ENCODE measurements at regions not wholly inside any gene's neighbourhood (a gene's known extent, or its start where the extent isn't known, plus 50 kb on each side); places are given as distances from the start of the nearest gene placed in this dataset.

- no peak overlapping the region for H3K27ac ChIP-seq (ENCODE audit: extremely low read depth, low read depth, low read length)
- H3K9me3 ChIP-seq (replicated peaks; ENCODE audit: control insufficient read depth, insufficient read depth, low read depth, low read length), result no peaks in the 10 kb centered on the region
- in situ Hi-C loops (cut with MboI), result no loop called here
- H3K9ac ChIP-seq (ENCODE audit: insufficient read depth in 1 of 2, low read depth in 2 of 2, low read length in 2 of 2), result no peak overlapping the region
- H3K27me3 ChIP-seq (ENCODE audit: control insufficient read depth in 2 of 2, insufficient read depth in 2 of 2, low read length in 2 of 2), result peaks cover 3 to 4% of the 10 kb centered on the region in 2 experiments; a peak in 4 of 5 replicates
- WGBS (ENCODE audit: insufficient coverage, low coverage, missing lambda C conversion rate), result 0% methylated on average over 3 of the region's 3 CpGs
- intact Hi-C loops (cut with micrococcal nuclease), result loop anchor here (5.0 kb wide), 2 partner anchors 685 to 795 kb away; no protein-coding TSS in a partner anchor
- peak; percentile 93 for FAIRE-seq
- no peaks in the 10 kb centered on the region for H3K79me2 ChIP-seq (ENCODE audit: control insufficient read depth, insufficient read depth, low read length)
- H2AFZ ChIP-seq (ENCODE audit: low read depth, low read length), result no peak overlapping the region
- H3K9me1 ChIP-seq (ENCODE audit: control insufficient read depth, insufficient read depth, low read length), result no peaks in the 10 kb centered on the region
- DNase-seq (ENCODE audit: extremely low read depth in 1 of 4, low spot score in 3 of 4), result peak; percentile 41 to 49 (median 46)
- H3K4me1 ChIP-seq (replicated peaks in 1 of 2; ENCODE audit: control insufficient read depth in 2 of 2, insufficient read depth in 2 of 2, low read length in 2 of 2), result no peaks in the 10 kb centered on the region
- H3K36me3 ChIP-seq (ENCODE audit: control insufficient read depth, insufficient read depth, low read length), result no peaks in the 10 kb centered on the region
- H3K4me3 ChIP-seq, result no peak overlapping the region
- ChIA-PET CTCF (ENCODE audit: low intra/inter-chr PET ratio) (interaction anchor here (0.8 to 1.4 kb wide), 2 partner anchors 500 to 683 kb away, joined by 4 read pairs; no protein-coding TSS in a partner anchor), POLR2A (no interaction called here)
- ATAC-seq, result peak; percentile 73
- BruUV-seq (replicated peaks), result no TSS peak
- no peak overlapping the region for H3K4me2 ChIP-seq (ENCODE audit: insufficient read depth, low read length)
- H4K20me1 ChIP-seq (replicated peaks; ENCODE audit: control insufficient read depth, insufficient read depth, low read length), result no peaks in the 10 kb centered on the region
- TF ChIP-seq KDM5B (IDR thresholded peaks at IDR 0.05; ENCODE audit: insufficient replicate concordance, low read depth, low read length), result no peak
- TF ChIP-seq SMC3 (conservative IDR thresholded peaks at IDR 0.05; ENCODE audit: insufficient read depth, low read depth, low read length), result peak; percentile 51
- peak; percentile 75 for TF ChIP-seq DEAF1 (CRISPR knock-in tag; IDR thresholded peaks at IDR 0.05)
- TF ChIP-seq, protein P1, sequence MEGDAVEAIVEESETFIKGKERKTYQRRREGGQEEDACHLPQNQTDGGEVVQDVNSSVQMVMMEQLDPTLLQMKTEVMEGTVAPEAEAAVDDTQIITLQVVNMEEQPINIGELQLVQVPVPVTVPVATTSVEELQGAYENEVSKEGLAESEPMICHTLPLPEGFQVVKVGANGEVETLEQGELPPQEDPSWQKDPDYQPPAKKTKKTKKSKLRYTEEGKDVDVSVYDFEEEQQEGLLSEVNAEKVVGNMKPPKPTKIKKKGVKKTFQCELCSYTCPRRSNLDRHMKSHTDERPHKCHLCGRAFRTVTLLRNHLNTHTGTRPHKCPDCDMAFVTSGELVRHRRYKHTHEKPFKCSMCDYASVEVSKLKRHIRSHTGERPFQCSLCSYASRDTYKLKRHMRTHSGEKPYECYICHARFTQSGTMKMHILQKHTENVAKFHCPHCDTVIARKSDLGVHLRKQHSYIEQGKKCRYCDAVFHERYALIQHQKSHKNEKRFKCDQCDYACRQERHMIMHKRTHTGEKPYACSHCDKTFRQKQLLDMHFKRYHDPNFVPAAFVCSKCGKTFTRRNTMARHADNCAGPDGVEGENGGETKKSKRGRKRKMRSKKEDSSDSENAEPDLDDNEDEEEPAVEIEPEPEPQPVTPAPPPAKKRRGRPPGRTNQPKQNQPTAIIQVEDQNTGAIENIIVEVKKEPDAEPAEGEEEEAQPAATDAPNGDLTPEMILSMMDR (IDR thresholded peaks at IDR 0.05 in 2 of 3, conservative IDR thresholded peaks at IDR 0.05 in 1 of 3; ENCODE audit: insufficient read depth in 2 of 3, low read depth in 1 of 3, low read length in 3 of 3), result peak; percentile 55 to 85 (median 77); a peak in 5 of 6 replicates
- TF ChIP-seq JUN (IDR thresholded peaks at IDR 0.05; ENCODE audit: borderline replicate concordance, low read depth, low read length), result no peak
- TF ChIP-seq JUN (CRISPR knock-in tag; IDR thresholded peaks at IDR 0.05; ENCODE audit: borderline replicate concordance), result no peak
- TF ChIP-seq PHTF2 (CRISPR knock-in tag; IDR thresholded peaks at IDR 0.05), result no peak
- TF ChIP-seq BCL6 (CRISPR knock-in tag; IDR thresholded peaks at IDR 0.05), result no peak
- TF ChIP-seq FOXA3 (CRISPR knock-in tag; conservative IDR thresholded peaks at IDR 0.05 in 1 of 2, IDR thresholded peaks at IDR 0.05 in 1 of 2), result no peak
- TF ChIP-seq RAD21 (CRISPR knock-in tag; conservative IDR thresholded peaks at IDR 0.05 in 1 of 2, IDR thresholded peaks at IDR 0.05 in 1 of 2), result peak; percentile 72 to 78
Observed at GRCh38 chr10:28241741-28242399, 61.0 kb downstream of the MPP7 start.
